Hepatic stellate cell (primary cell): ENCODE measurements at regions not wholly inside any gene's neighbourhood (a gene's known extent, or its start where the extent isn't known, plus 50 kb on each side); places are given as distances from the start of the nearest gene placed in this dataset.
"Not testable (repeated sequence)": the region's sequence is repeated elsewhere in the genome, so short reads cannot be mapped to it uniquely, and the experiment has no call there.

Experiments used
- DNase-seq: peaks from one replicate; pipeline ENCODE4 v3.0.0; 2011; ENCODE audit warnings: low spot score

DNA sequence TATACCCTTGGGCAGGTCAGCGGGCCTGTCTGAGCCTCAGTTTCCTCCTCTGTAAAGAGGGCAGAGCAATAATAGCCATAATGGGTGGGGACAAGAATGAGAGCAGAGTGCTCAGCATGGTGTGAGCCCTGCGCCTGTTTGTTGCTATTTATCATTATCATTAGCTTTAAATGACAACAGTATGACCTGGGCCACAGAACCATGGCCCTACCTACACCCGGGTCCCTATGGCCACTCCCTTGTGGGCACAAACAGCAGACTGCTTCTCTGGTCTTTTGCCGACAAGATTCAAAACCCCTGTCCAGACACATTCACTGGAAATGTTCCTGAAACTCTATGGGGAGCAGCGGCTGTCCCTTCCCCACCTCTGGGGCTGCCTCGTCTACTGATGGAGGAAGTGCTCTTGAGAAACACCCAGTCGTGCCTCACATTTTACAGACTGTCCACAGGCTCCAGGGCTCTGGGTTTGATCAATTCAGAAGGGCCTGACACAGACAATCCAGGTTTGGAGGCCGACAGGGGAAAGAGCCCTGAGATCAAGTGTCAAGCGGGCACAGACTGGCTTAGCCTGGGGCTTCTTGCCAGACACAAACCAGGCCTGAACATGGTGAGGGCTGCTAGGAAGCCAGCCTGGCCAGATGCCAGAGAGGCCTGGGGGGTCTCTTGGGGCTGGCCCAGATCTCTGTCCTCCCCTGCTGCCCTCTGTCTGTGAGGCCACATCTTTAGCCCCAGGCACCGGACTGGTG is 112.5 kb upstream of the CD82 start:
- DNase-seq = no peak

DNA sequence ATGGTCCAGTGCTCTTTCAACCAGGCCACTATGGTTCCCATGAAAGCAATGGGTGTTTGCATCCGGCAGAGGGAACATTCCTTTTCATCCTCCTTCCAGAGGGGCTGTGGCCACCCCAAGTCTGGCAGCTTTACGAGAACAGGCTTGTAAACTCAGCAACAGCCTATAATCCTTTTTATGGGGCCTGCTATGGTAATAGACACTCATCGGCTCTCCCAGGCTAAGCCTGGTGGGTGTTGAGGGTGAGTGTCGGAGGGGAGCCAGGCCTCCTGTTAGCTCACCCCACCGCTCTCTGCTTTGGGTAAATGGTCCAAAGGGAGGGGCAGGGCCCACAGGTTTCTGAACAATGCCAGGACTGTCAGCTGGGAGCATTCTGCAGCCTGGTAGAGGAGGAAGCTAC is 111.6 kb upstream of the CD82 start:
- no peak for DNase-seq

DNA sequence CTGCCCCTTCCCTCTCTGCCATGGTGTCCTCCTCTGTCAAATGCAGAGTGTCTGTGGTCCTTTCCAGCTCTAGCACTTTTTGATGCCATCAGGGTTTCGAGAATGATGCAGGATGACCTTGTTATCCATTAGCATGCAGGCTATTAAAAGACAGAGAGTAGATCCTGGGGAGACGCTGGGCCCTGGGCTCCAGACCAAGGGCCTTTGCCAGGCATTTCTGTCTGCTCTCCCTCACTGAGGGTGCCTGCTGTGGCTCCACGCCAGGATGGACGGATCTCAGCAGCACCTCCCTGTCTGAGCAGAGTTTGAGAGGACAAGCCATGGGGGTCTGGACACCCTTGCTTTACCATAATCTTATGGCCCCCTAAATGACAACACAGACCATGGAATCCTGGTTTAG is 110.8 kb upstream of the CD82 start:
- no peak for DNase-seq

DNA sequence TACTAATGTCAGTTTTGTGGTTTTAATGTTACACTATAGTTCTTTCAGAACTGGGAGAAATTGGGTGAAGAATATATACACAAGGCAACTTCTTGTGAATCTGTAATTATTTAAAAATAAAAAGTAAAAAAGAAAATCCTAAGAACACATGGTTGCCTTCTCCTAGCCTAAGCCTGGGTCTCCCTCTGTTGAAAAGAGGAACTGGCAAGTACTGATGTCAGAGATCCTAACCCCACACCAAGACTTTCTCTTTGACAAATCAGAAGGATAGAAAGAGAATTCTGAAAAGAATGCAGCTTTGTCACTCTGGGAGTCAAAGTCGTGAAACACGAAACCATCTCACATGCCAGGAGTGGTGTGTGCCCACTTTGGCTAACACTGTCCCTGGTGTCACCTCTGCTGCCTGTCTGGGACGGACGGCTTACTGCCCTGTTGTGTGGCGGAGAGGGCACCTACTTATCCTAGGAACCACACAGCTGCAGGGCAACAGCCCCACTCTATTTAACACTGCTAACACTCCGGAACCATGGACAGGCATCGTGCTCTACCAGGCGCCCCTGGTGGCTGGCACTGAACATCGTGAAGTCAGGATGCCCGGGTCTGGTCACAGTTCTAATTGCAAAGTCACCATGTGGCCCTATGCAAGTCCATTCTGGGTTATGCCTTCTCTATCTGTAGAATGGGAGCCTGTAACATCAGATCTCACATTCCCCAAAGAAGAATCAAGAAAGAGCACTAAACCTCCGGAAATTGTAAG is 108.7 kb upstream of the CD82 start:
- DNase-seq = no peak

DNA sequence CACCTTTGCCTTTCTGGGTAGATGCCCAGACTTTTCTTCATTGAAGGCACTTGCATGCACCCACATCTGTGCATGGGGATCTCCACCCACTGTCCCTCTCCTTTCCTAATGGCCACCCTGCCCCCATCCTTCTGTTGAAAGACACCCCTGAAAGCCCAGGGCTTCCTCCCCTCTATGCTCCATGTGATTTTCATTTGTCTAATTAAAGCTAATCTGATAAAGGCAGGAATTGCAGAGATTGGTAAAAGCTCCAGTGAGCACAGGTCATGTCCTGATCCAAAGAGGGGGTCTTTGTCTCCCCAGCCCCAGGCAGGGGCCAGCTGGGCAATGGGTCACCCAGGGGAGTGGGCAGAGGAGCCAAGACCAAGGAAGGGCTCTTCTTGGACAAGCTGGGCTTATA is 107.6 kb upstream of the CD82 start:
- DNase-seq = no peak

DNA sequence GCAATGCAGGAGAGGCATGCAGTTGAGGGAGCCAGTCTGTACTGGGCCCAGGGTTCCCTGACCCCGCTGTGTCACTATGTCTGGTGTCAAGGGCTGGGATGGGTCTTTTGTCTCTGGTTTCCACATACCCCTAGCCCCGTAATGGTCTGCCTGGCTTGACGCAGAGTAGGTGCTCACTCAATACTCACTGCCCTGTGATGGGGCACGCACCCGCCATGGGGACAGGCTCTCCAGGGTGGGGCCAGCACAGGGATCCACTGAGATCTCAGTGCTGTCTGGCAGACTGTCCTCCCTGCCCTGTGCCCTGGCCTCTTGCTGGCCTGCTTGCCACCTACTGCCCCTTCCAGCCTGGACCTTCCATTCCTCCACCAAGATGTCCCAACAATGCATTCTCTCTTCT is 101.7 kb upstream of the CD82 start:
- no peak for DNase-seq

DNA sequence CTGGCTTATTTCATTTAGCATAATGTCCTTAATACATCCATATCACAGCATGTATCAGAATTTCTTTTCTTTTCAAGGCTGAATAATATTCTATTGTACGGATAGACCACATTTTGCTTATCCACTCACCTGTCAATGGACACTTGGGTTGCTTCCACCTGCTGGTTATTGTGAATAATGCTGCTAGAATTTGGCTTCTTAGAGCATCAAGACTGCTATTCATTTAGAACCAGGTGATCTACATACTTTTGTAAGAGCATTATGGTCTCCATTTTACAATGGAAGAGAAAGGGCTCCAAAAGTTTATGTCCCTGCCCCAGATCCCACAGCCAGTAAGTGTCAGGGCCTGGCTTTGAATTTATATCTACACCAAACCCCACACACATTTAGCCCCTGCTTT is 100.7 kb upstream of the CD82 start:
- no peak for DNase-seq

DNA sequence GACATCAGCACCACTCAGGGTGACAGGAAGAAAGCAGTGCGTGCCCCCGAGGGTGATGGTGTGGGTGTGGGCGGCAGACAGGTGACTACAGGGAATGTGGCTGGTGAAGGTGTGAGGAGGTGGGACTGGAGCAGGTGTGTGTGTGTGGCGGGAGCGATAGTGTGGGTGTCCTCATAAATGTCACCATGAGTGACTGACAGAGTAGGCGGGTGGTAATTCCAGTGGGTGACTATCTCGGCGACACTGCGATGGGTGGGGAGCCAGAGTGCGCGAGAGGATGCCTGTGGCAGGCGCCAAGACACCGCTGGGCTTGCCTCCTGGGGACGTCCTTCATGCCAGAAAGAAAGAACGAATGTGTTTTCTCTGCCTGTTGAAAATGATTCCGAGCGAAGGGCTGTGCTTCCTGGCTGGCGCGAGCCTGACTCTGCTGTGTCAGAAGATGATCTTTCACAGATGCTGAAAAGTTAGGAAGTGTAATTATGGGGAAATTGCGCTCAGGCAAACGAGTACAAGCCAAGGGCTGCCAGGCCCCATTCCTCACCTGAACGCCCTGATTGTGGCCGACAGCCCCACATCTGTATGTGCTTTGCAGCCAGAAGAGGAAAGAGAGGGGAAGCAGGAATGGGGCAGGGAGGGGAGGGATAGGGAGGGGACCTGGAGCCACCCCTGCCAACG is 98.8 kb upstream of the CD82 start:
- no peak for DNase-seq

DNA sequence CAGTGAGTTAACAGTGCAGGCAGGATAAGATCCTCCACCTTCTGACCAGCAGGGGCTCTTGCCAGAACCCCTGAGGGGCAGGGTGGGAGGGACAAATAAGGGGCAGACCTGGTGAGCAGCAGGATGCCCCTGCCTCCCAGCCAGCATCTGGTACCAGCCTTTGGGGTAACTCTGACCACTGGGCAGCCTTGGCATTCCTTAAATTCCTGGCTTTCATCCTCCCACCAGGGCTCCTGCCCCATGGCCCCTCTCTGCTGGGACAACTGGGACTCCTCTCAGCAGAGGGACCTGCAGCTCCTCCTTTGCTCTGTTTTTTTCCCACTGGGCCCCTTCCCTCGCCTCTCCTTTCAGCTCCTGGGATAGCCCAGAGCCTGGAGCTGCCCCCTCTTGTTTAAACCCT is 98.0 kb upstream of the CD82 start:
- DNase-seq = no peak

DNA sequence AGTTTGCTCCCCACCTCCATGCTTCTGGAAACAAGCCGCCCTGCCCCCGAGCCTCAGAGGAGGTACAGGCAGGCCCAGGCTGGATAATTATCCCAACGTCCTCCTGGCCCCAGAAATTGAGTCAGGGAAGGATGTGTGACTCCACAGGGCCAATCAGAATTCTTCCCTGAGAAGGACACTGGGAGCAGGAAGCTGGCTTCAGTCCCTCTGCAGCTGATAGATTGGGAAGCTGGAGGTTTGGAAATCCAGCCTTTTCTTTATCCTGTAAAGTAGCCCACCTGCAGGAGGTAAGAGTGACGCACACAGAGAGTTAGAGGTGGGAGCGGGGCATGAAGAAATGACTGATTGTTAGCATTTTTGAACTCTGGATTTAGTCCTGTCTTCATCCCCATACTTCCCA is 97.5 kb upstream of the CD82 start:
- no peak for DNase-seq

DNA sequence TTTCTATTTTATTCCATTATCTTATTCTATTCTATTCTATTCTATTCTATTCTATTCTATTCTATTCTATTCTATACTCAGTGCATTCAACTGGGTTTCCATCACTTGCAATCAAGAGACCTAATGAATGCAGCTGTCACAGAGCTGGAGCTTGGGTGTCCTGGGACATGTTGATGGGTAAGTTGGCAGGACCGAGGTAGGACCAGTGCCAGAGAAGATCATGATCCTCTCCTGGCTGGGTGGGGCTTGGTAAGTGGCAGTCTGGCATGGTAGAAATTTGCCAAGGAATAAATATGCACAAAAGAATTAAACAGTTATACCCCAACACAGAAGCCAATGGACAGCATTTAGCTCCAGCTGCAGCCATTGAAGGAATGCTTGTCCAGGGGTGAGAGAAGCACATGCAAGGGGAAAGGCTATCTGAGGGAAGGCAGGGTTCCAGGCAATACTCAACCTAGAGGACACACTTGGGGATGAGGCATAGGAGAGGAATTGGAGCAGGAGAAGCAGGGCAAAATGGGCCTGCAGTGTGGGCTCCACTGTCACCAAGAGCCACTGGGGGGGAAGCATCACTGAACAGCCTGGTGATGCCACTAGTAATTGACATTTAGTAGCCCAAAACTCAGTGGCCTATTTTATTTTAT is 97.0 kb upstream of the CD82 start:
- no peak for DNase-seq

DNA sequence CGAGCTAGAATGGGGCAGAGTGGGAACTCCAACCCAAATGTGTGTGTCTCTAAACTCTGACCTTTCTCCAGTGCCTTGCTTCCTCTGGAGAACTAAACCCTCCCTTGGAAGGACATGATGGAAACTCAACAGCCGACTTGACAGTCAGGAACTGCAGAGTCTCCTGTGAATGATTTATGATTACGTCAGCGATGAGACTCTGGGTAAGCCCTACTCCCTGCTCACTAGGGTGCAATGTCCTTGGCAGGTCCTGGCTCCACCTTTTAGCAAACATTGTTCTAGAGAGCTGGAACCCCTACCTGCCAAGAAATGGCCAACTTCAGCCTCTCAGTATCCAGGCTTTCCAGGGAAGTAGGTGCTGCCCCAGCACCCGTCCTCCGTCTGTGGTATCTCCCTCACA is 96.1 kb upstream of the CD82 start:
- no peak for DNase-seq

DNA sequence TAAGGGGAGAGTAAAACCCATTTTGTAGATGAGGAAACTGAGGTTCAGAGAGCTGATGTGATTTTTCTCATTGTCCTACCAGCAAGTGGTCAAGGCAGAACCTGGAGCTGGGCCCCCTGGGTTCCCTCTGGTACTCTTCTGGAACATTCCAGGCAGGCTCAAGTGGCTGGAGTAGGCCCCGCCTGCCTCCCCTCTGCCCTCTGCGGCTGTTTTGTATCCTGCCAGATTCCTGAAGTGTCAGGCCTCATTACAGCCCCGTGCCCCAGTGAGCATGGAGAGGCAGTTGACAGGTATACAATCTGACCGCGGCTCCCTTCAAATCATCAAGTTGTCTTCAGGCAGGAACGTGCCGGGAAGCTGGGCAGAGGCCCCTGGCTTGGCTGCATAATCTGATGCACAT is 94.6 kb upstream of the CD82 start:
- DNase-seq = no peak

DNA sequence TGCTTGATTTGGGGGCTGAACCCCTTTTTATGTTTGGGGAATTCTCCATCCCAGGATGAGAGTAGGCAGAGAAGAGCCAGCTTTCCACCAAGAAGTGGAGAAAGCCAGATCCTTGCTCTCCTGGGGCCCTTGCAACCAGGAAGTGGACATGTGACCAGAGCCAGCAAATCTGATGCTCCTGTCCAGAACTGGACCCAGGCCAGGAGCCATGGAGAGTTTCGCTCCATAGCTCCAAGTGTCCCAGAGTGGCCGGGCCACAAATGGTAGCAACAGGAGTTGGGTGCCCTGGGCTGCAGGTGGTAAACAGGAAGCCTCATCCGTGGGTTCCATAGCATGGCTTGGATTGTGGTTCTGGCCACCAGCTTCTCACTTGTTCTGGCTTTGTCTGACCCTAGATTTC is 93.9 kb upstream of the CD82 start:
- DNase-seq = no peak

DNA sequence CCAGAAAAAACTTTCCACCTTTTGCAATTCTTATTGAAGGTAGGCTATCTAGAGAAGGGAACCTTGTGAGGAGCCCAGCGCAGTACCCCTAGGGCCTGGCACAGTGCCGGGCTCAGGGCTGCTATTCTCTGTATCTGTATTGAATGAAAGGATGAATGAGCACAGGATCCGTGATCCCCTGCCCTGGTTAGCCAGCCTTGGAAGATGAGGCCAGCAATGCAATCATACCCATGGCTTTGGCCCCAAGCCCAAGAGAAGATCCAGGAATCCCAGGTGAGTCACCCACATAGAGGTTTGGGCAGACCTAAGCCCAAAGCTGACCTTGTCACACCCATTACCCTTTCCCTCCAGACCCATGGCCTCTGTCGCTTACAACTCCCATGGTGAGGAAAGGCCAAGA is 92.5 kb upstream of the CD82 start:
- DNase-seq = no peak

DNA sequence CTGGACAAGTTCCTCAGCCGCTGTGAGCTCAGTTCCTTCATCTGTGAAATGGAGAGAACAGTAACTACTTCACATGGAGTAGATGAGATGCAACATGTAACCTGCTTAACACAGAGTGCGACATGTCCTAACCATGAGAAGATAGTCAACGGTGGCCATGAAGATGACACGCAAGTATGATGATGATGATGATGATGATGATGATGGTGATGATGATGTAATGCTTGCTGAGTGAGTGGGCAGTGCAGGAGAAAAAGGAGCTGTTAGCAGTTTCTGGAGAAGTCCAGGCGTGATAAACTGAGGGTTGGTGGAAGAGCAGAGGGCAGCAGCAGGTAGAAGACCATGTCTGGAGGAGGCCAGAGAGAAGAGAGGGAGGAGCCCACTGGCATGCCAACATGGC is 90.8 kb upstream of the CD82 start:
- no peak for DNase-seq

DNA sequence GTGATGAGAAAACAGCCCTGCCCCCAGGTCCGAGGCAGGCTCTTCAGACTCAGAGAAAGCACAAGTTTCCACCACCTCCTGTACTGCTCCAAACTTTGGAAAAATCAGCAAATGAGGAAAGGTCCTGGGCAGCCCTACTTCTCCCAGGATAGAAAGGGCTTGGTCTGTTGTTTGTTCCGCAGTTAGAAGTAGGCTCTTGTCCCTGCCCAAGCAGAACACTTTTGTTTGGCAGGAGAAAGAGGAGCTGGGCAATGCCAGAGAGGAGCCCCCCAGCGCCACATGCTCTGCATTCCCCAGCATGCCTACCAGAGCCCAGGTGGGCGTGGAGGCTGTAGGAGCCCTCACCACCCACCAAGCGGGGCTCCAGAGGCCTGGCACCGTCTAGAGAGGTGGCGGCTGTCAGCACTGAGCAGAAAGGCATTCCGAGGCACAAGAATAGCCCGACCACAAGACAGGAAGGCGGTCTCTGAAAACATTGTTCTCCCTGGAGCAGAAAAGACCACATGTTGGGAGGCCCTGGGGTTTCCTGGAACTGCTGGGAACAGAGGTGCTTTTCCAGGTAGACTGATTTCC is 90.3 kb upstream of the CD82 start:
- no peak for DNase-seq

DNA sequence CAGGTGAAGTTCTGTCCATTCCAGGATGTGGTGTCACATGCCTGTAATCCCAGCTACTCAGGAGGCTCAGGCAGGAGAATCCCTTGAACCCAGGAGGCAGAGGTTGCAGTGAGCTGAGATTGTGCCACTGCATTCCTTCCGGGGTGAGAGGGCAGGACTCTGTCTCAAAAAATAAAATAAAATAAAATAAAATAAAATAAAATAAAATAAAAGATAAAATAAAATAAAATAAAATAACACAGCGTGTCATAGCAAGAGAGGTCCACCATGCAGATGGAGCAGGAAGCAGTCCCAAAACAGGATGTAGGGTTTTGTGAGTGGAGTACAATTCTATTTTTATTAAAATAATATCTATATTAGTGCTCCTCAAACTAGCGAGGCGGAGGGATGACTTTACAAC is 83.1 kb upstream of the CD82 start:
- not testable (repeated sequence) for DNase-seq

DNA sequence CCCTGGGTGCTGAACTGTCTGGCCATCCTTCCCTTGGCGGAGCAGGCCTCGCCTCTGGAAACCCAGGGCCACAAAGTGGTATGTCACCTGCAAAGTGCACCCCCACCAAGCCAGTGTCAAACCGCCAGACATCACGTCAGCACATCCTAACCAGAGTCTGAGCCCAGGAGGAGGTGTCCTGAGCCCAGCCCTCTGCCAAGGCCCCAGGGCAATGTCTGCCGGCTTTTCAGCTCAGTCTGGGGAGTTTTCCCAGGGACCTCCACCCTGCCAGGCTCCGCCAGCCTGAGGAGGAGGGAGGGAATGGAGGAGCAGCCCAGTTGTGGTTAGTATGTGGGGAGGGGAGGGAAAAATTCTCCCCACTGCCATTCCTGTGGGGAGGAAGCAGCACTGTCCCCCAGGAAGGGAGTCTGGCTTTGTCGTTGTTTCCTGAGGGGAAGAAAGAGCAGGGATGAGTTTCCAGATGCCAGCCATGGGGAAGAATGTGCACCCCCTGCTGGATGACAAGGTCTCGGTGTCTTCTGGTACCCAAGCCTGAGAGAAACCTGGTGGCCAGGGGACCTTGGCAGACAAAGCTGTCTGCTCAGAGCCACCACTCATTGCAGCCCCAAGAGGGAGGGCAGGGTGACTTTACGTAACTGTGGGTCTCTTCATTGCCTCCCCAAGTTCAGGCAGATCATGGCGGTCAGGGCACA is 81.4 kb upstream of the CD82 start:
- peak; percentile 54 for DNase-seq

DNA sequence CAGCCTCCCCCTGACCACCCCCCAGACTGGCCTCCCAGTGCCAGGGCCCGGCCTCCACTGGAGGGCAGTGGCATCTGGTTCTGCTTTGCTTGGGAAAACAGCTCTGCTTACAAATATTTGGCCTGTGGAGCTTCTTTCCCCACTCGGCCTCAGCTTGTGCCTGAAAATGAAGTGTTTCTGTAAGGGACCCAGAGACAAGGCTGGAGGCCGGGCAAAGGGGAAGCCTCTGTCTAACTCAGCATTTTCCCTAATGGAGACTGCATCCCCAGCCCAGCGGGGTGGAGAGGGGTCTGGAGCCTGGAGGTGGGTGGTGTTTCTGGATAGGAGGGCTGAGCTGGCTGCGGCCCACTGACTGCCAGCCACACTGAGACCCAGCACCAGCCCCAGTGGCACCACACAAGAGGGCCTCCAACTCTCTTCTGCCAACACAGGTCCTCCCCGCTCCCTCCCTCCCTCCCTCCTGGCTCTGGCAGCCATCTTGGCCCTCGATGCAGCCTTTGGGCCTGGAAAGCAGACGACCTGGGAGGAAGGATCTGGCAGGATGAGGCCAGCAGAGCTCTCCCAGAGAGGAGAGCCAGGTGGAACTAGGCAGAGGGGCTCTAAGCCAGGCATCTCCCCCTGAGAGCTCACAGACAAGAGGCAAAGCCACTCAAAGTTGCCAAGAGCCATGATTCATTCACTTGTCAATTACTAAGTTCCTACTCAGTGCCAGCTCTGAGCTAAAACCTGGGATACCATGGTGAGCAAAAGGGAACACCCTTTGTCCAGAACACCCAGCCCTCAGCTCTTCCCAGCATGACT is 77.1 kb upstream of the CD82 start:
- DNase-seq = no peak

DNA sequence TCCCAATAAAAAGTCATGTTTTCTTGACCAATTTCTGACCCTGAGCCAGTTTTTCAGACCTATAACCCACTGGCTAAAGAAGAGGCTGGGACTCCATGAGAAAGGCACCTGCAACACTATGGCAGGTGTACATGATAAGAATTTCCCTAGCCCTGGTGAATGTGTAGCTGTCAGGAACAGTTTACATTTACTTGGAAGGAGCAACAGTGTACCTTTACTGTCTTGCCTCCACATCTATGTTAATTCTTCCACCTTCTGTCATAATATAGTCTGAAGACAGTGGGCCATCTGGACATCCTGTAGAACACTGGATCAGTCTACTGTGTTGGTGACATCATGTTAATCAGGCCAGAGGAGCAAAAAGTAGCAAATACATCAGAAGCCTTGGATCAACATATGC is 72.1 kb upstream of the CD82 start:
- DNase-seq = no peak
